GM12865 (cell line): ENCODE measurements at regions not wholly inside any gene's neighbourhood (a gene's known extent, or its start where the extent isn't known, plus 50 kb on each side); places are given as distances from the start of the nearest gene placed in this dataset.

Source experiments
- DNase-seq: peaks from one replicate; pipeline ENCODE4 v3.0.0; 2010; ENCODE audit warnings: low read depth
- H3K4me3 ChIP-seq: 2 replicates; pipeline ENCODE4 v1.5.1; 2011; ENCODE audit warnings: mild to moderate bottlenecking, low read depth, low read length, control low read depth
- TF ChIP-seq, protein P1 (sequence below): IDR thresholded peaks from 2 replicates; pipeline ENCODE4 v1.5.1; 2011; ENCODE audit warnings: low read length, control low read depth, low read depth, inconsistent platforms; ENCODE audit not compliant: insufficient read depth; ENCODE audit errors: missing control alignments

DNA sequence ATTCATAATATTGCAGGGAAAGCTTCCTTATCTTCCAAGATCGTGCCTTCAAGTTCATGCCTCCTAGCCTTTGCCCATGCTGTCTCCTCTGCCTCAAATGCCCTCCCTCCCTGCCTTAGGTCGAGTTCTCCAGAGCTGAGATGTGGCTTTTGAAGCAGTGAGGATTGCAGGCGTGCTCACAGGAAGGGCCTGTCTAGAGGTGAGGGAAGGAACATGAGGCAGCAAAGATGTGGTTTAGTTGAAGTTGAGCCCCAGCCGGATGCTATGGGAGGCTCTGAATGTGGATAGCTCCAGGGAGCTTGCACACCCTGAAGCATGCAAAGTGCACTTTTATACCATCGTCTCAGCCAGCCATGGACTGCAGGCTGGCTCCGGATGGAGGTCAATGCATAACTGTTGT lies 754.6 kb upstream of the EEF2KMT start:
- DNase-seq, result no peak
- TF ChIP-seq, protein P1, sequence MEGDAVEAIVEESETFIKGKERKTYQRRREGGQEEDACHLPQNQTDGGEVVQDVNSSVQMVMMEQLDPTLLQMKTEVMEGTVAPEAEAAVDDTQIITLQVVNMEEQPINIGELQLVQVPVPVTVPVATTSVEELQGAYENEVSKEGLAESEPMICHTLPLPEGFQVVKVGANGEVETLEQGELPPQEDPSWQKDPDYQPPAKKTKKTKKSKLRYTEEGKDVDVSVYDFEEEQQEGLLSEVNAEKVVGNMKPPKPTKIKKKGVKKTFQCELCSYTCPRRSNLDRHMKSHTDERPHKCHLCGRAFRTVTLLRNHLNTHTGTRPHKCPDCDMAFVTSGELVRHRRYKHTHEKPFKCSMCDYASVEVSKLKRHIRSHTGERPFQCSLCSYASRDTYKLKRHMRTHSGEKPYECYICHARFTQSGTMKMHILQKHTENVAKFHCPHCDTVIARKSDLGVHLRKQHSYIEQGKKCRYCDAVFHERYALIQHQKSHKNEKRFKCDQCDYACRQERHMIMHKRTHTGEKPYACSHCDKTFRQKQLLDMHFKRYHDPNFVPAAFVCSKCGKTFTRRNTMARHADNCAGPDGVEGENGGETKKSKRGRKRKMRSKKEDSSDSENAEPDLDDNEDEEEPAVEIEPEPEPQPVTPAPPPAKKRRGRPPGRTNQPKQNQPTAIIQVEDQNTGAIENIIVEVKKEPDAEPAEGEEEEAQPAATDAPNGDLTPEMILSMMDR, result no peak
- H3K4me3 ChIP-seq, result no peak overlapping the region

DNA sequence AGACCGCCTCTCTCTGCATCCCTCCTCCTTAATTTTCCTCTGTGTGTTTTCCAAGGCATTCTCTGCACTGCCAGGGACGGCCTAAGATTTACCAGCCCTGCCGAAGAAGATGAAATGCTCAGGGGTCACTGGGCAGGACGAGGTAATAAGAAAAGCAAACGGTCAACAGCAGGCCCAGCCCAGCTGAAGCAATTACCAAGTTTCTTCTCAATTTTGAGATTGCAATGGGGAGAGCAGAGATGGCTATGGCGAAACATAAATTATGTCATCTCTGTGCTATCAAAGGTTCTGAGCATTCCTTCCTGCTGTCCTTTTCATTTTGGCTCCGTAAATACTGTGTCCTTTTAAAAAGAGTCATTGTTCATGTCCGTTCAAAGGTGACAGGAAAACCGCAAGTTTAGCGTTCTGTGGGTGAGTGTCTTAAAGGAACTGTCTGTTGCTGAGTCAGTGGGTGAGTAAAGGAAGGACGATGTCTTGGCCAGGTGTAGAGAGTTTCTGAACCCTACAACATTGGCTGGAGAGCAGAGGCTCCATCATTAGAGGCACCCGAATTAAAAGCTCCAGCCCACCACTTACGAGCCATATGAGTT lies 753.9 kb upstream of the EEF2KMT start:
- DNase-seq, result peak; percentile 0
- no peak overlapping the region for H3K4me3 ChIP-seq
- TF ChIP-seq, protein P1, result no peak

DNA sequence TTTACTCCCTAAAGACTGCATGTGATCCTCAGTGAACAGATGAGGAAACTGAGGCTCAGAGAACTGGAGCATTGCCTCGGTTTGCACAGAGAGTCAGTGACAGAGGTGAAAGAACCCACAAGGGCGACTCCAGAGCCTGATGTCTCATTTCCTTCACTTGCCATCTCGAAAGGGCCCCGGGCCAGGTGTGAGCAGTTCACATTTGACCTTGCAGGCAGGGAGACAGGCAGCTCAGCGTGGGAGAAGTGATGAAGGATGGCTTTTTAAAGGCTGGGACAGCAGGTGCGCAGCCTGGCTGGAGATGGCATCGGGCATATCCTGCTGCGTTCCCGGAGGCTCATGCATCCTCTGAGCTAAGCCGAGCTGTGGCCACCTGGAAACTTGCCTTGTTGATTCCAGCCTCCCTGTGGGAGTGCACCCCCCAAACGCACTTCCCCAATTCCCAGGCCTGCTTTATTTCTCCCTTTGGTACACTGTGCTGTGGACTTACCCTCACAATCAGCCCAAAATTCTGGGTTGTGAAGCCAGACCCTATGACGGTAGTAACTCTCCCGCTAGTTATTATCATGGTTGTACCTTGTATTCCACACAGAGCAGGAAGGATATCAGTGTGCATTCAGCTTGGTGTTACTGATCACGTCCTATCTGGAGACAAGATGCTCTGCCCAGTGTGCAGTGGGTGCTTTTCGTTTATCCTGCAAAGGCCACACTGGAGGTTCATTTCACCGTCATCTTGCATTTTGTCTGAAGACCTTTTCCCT lies 753.2 kb upstream of the EEF2KMT start:
- TF ChIP-seq, protein P1, result no peak
- no peak overlapping the region for H3K4me3 ChIP-seq
- DNase-seq, result no peak

DNA sequence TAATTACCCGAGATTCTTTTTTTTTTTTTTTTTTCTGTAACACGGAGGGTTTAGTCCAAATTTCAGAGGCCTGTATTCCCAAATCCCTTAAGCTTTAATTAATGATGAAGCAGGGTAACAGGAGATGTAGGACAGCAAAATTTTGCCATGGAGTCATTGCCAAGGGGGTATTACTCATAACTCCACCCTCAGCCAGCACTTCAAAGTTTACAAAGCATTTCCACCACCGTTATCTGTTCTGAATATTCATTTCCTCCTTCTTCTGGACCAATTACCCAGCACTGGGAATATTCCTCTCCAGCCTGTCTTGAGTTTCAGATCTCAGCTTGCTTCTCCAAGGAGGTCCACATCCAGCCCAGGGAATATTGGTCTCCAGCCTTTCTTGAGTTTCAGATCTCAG lies 747.5 kb upstream of the EEF2KMT start:
- TF ChIP-seq, protein P1, result no peak
- no peak overlapping the region for H3K4me3 ChIP-seq
- DNase-seq, result no peak

DNA sequence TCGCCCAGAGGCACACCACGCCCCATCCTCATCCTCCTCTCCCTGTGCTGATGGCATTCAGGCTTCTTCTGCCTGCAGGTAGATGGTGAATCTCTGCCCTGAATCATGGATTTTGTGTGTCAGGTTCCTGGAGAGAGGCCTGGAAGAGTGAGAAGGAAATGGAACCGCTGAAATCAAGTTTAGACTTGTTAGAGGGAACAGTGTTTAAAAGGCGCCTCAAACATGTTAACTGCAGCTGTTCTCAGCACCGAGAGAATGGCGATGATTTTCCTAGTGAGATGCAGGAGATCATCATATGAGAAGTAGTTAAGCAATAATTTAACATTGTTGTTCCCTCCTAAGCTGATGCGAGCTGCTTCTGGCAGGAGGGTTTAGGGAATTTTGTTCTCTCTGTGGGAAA lies 744.4 kb upstream of the EEF2KMT start:
- DNase-seq, result no peak
- TF ChIP-seq, protein P1, result no peak
- H3K4me3 ChIP-seq, result no peak overlapping the region

DNA sequence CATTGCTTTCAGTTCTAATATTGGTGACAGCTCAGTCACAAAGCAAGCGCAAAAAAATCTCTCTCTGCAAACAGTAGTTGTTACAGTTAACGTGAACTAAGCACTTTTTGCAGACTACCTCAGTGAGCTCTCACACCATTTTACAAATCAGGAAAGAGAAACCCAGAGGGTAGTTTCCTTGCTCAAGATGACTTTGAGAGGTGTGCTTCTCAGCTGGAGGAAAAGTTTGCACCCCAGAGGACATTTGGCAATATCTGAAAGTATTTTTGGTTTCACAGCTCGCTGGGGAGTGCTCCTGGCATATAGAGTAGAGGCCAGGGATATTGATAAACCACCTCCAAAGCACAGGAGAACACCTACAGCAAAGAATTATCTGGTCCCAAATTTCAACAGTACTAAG lies 741.1 kb upstream of the EEF2KMT start:
- no peak for DNase-seq
- TF ChIP-seq, protein P1, result no peak
- no peak overlapping the region for H3K4me3 ChIP-seq
